ENCODE measurements at regions not wholly inside any gene's neighbourhood (a gene's known extent, or its start where the extent isn't known, plus 50 kb on each side); places are given as distances from the start of the nearest gene placed in this dataset.
"Not testable (repeated sequence)": the region's sequence is repeated elsewhere in the genome, so short reads cannot be mapped to it uniquely, and the experiment has no call there.

GRCh38 chr3:139110929-139111328 lies 66.2 kb upstream of the PRR23C start:
- H3K4me3 ChIP-seq (replicated peaks in 1 of 3; ENCODE audit: insufficient read depth in 1 of 3, low read depth in 2 of 3, low read length in 3 of 3); FAIRE-seq; H3K4me2 ChIP-seq (ENCODE audit: low read depth, low read length); H3K36me3 ChIP-seq (replicated peaks in 1 of 2; ENCODE audit: control insufficient read depth in 1 of 2, insufficient read depth in 2 of 2, low read length in 2 of 2); H3K27ac ChIP-seq (ENCODE audit: extremely low read length, insufficient read depth, low read length); H4K20me1 ChIP-seq (ENCODE audit: insufficient read depth, low read length); DNase-seq (ENCODE audit: low spot score); H2AFZ ChIP-seq (ENCODE audit: low read length); BruUV-seq (replicated peaks); ATAC-seq; POLR2A ChIA-PET; H3K9ac ChIP-seq (ENCODE audit: insufficient read depth, low read depth, low read length); H3K79me2 ChIP-seq (ENCODE audit: insufficient read depth, low read length); H3K9me3 ChIP-seq (ENCODE audit: low read length): not testable (repeated sequence)
- CTCF ChIA-PET (ENCODE audit: low intra/inter-chr PET ratio, low total read pairs), result interaction anchor here (1.6 to 3.1 kb wide), 2 partner anchors 91 to 219 kb away, joined by 6 to 45 read pairs; no protein-coding TSS in a partner anchor
- 2% methylated on average over 2 of the region's 2 CpGs for WGBS (ENCODE audit: low lambda C conversion rate)
- in situ Hi-C loops (cut with HindIII; ENCODE audit: extremely low pct_ligation_motif_present, low pct_unique_long_range_greater_than_20kb) (loop anchor here (5.0 kb wide), 1 partner anchor 216 kb away; no protein-coding TSS in a partner anchor), intact Hi-C loops (cut with micrococcal nuclease; ENCODE audit: unreplicated experiment) (loop anchor here (2.0 to 5.0 kb wide), 2 partner anchors 92 to 169 kb away; no protein-coding TSS in a partner anchor)
- Histone ChIP-seq H3K4me1 (ENCODE audit: insufficient read depth, low read length) (peaks cover 12% of the 10 kb centered on the region), H3K27me3 (ENCODE audit: control insufficient read depth in 1 of 2, insufficient read depth in 2 of 2, low read length in 2 of 2) (peaks cover 0 to 27% of the 10 kb centered on the region in 2 experiments; a peak in 3 of 5 replicates)

GRCh38 chr3:139111392-139112229 lies 66.9 kb upstream of the PRR23C start:
- intact Hi-C loops (cut with micrococcal nuclease; ENCODE audit: unreplicated experiment), result loop anchor here (2.0 to 5.0 kb wide), 3 partner anchors 91 to 217 kb away; no protein-coding TSS in a partner anchor
- Histone ChIP-seq H3K79me2 (ENCODE audit: insufficient read depth, low read length) (no peaks in the 10 kb centered on the region), H3K9ac (ENCODE audit: insufficient read depth, low read depth, low read length) (no peak overlapping the region), H3K9me3 (ENCODE audit: low read length) (no peaks in the 10 kb centered on the region), H3K4me2 (ENCODE audit: low read depth, low read length) (no peak overlapping the region), H4K20me1 (ENCODE audit: insufficient read depth, low read length) (no peaks in the 10 kb centered on the region), H3K36me3 (replicated peaks in 1 of 2; ENCODE audit: control insufficient read depth in 1 of 2, insufficient read depth in 2 of 2, low read length in 2 of 2) (no peaks in the 10 kb centered on the region), H3K27ac (ENCODE audit: extremely low read length, insufficient read depth, low read length) (no peak overlapping the region), H3K4me3 (replicated peaks in 1 of 3; ENCODE audit: insufficient read depth in 1 of 3, low read depth in 2 of 3, low read length in 3 of 3) (no peak overlapping the region), H3K4me1 (ENCODE audit: insufficient read depth, low read length) (peaks cover 5% of the 10 kb centered on the region), H3K27me3 (ENCODE audit: control insufficient read depth in 1 of 2, insufficient read depth in 2 of 2, low read length in 2 of 2) (peaks cover 0 to 24% of the 10 kb centered on the region in 2 experiments; a peak in 3 of 5 replicates), H2AFZ (ENCODE audit: low read length) (no peak overlapping the region)
- DNase-seq (ENCODE audit: low spot score), result peak; percentile 12
- in situ Hi-C loops (cut with HindIII; ENCODE audit: extremely low pct_ligation_motif_present, low pct_unique_long_range_greater_than_20kb), result loop anchor here (5.0 kb wide), 1 partner anchor 216 kb away; no protein-coding TSS in a partner anchor
- 2% methylated on average over 13 of the region's 13 CpGs for WGBS (ENCODE audit: low lambda C conversion rate)
- CTCF ChIA-PET (ENCODE audit: low intra/inter-chr PET ratio, low total read pairs), result interaction anchor here (1.6 to 3.1 kb wide), 3 partner anchors 91 to 218 kb away, joined by 5 to 45 read pairs (median 6); no protein-coding TSS in a partner anchor
- peak; percentile 84 for ATAC-seq
- peak; percentile 79 for FAIRE-seq
- POLR2A ChIA-PET, result no interaction called here
- no TSS peak for BruUV-seq (replicated peaks)
- no peak for TF ChIP-seq PAXIP1 (CRISPR knock-in tag; conservative IDR thresholded peaks at IDR 0.05)
- no peak for TF ChIP-seq CBX2 (IDR thresholded peaks at IDR 0.05; ENCODE audit: low read depth, low read length)
- TF ChIP-seq CBX2 (CRISPR knock-in tag; IDR thresholded peaks at IDR 0.05; ENCODE audit: low read depth), result no peak
- peak; percentile 22 for TF ChIP-seq TEAD3 (CRISPR knock-in tag; optimal IDR thresholded peaks at IDR 0.05; ENCODE audit: borderline replicate concordance)
- peak; percentile 57 for TF ChIP-seq RAD21 (CRISPR knock-in tag; IDR thresholded peaks at IDR 0.05)
- TF ChIP-seq ZBTB44 (CRISPR knock-in tag; IDR thresholded peaks at IDR 0.05), result no peak
- TF ChIP-seq ZFP37 (CRISPR knock-in tag; IDR thresholded peaks at IDR 0.05; ENCODE audit: borderline replicate concordance), result no peak
- TF ChIP-seq STAG1 (CRISPR knock-in tag; IDR thresholded peaks at IDR 0.05), result peak; percentile 65
- no peak for TF ChIP-seq ZNF576 (CRISPR knock-in tag; IDR thresholded peaks at IDR 0.05)
- no peak for TF ChIP-seq MIXL1 (CRISPR knock-in tag; IDR thresholded peaks at IDR 0.05)
- peak; percentile 36; the same call in 1 of the 2 replicates for TF ChIP-seq KDM2A (CRISPR knock-in tag; IDR thresholded peaks at IDR 0.05; ENCODE audit: borderline replicate concordance, low read depth)
- peak; percentile 78 for TF ChIP-seq ZNF629 (CRISPR knock-in tag; conservative IDR thresholded peaks at IDR 0.05)
